ENCODE measurements at regions not wholly inside any gene's neighbourhood (a gene's known extent, or its start where the extent isn't known, plus 50 kb on each side); places are given as distances from the start of the nearest gene placed in this dataset.

DNA sequence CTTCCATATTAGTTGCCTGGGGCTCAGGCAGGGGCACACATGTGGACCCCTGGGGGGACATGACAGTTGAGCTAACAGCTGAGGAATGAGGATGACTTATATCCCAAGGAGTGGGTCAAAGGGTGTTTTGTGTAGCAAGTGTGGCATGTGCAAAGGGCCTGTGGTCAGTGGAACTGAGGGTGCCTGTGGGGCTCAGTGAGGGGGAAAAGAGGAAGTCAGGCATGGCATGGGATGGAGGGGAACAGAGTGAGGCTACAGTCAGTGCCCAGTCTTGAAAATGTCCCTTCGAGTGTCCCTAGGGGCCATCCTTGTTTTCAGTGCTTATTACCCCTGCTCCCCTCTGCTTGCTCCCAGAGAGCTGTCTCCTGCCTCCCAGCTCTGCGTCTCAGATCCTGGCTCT, 64.3 kb upstream of the CD99 start:
- peaks cover 31% of the 10 kb centered on the region for H3K9me3 Mint-ChIP-seq
- ATAC-seq: no peak
- CTCF ChIA-PET: no interaction called here
- peaks cover 8% of the 10 kb centered on the region for H3K4me1 Mint-ChIP-seq
- H3K4me3 Mint-ChIP-seq: no peak overlapping the region
- no peaks in the 10 kb centered on the region for H3K27me3 Mint-ChIP-seq (ENCODE audit: low read depth)
- TF ChIP-seq, protein P1, sequence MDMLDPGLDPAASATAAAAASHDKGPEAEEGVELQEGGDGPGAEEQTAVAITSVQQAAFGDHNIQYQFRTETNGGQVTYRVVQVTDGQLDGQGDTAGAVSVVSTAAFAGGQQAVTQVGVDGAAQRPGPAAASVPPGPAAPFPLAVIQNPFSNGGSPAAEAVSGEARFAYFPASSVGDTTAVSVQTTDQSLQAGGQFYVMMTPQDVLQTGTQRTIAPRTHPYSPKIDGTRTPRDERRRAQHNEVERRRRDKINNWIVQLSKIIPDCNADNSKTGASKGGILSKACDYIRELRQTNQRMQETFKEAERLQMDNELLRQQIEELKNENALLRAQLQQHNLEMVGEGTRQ (CRISPR knock-in tag; IDR thresholded peaks at IDR 0.05): no peak
- no peak for TF ChIP-seq KAT7 (CRISPR knock-in tag; IDR thresholded peaks at IDR 0.05; ENCODE audit: borderline replicate concordance)
- no peak for TF ChIP-seq TEAD4 (CRISPR knock-in tag; IDR thresholded peaks at IDR 0.05)
- TF ChIP-seq, protein P2, sequence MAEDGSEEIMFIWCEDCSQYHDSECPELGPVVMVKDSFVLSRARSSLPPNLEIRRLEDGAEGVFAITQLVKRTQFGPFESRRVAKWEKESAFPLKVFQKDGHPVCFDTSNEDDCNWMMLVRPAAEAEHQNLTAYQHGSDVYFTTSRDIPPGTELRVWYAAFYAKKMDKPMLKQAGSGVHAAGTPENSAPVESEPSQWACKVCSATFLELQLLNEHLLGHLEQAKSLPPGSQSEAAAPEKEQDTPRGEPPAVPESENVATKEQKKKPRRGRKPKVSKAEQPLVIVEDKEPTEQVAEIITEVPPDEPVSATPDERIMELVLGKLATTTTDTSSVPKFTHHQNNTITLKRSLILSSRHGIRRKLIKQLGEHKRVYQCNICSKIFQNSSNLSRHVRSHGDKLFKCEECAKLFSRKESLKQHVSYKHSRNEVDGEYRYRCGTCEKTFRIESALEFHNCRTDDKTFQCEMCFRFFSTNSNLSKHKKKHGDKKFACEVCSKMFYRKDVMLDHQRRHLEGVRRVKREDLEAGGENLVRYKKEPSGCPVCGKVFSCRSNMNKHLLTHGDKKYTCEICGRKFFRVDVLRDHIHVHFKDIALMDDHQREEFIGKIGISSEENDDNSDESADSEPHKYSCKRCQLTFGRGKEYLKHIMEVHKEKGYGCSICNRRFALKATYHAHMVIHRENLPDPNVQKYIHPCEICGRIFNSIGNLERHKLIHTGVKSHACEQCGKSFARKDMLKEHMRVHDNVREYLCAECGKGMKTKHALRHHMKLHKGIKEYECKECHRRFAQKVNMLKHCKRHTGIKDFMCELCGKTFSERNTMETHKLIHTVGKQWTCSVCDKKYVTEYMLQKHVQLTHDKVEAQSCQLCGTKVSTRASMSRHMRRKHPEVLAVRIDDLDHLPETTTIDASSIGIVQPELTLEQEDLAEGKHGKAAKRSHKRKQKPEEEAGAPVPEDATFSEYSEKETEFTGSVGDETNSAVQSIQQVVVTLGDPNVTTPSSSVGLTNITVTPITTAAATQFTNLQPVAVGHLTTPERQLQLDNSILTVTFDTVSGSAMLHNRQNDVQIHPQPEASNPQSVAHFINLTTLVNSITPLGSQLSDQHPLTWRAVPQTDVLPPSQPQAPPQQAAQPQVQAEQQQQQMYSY (CRISPR knock-in tag; IDR thresholded peaks at IDR 0.05): no peak
- TF ChIP-seq SOX15 (CRISPR knock-in tag; IDR thresholded peaks at IDR 0.05): no peak
- TF ChIP-seq, protein P3, sequence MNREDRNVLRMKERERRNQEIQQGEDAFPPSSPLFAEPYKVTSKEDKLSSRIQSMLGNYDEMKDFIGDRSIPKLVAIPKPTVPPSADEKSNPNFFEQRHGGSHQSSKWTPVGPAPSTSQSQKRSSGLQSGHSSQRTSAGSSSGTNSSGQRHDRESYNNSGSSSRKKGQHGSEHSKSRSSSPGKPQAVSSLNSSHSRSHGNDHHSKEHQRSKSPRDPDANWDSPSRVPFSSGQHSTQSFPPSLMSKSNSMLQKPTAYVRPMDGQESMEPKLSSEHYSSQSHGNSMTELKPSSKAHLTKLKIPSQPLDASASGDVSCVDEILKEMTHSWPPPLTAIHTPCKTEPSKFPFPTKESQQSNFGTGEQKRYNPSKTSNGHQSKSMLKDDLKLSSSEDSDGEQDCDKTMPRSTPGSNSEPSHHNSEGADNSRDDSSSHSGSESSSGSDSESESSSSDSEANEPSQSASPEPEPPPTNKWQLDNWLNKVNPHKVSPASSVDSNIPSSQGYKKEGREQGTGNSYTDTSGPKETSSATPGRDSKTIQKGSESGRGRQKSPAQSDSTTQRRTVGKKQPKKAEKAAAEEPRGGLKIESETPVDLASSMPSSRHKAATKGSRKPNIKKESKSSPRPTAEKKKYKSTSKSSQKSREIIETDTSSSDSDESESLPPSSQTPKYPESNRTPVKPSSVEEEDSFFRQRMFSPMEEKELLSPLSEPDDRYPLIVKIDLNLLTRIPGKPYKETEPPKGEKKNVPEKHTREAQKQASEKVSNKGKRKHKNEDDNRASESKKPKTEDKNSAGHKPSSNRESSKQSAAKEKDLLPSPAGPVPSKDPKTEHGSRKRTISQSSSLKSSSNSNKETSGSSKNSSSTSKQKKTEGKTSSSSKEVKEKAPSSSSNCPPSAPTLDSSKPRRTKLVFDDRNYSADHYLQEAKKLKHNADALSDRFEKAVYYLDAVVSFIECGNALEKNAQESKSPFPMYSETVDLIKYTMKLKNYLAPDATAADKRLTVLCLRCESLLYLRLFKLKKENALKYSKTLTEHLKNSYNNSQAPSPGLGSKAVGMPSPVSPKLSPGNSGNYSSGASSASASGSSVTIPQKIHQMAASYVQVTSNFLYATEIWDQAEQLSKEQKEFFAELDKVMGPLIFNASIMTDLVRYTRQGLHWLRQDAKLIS (CRISPR knock-in tag; IDR thresholded peaks at IDR 0.05; ENCODE audit: borderline replicate concordance): no peak
- TF ChIP-seq JAZF1 (CRISPR knock-in tag; IDR thresholded peaks at IDR 0.05): no peak
- TF ChIP-seq, protein P4, sequence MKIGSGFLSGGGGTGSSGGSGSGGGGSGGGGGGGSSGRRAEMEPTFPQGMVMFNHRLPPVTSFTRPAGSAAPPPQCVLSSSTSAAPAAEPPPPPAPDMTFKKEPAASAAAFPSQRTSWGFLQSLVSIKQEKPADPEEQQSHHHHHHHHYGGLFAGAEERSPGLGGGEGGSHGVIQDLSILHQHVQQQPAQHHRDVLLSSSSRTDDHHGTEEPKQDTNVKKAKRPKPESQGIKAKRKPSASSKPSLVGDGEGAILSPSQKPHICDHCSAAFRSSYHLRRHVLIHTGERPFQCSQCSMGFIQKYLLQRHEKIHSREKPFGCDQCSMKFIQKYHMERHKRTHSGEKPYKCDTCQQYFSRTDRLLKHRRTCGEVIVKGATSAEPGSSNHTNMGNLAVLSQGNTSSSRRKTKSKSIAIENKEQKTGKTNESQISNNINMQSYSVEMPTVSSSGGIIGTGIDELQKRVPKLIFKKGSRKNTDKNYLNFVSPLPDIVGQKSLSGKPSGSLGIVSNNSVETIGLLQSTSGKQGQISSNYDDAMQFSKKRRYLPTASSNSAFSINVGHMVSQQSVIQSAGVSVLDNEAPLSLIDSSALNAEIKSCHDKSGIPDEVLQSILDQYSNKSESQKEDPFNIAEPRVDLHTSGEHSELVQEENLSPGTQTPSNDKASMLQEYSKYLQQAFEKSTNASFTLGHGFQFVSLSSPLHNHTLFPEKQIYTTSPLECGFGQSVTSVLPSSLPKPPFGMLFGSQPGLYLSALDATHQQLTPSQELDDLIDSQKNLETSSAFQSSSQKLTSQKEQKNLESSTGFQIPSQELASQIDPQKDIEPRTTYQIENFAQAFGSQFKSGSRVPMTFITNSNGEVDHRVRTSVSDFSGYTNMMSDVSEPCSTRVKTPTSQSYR (CRISPR knock-in tag; IDR thresholded peaks at IDR 0.05): no peak
- TF ChIP-seq ZNF317 (CRISPR knock-in tag; IDR thresholded peaks at IDR 0.05; ENCODE audit: borderline replicate concordance, low read depth): no peak
- TF ChIP-seq ZNF423 (CRISPR knock-in tag; IDR thresholded peaks at IDR 0.05): no peak
- no peak overlapping the region for H3K27ac Mint-ChIP-seq
- POLR2A ChIA-PET: no interaction called here
- peaks cover 85% of the 10 kb centered on the region for H3K36me3 Mint-ChIP-seq
- DNase-seq (ENCODE audit: low spot score): no peak

DNA sequence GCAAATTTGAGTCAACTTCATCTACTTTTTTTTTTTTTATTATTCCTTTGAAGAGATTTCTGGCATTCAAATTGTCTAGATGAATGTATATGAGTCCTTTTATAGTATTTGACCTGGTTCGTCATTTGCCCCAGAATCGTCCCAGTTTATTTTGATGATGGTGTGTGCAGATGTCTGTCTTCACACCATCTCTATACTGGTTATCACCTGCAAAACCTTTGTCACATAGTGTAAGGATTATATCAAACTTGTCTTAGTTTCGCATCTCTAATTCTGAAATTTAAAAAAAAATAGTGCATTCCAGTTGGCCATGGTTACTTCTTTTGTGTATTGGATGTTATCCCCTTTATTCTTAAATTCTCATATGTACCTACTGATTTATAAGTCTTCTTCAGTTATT, 70.5 kb upstream of the CD99 start:
- DNase-seq (ENCODE audit: low spot score) (no peak), ATAC-seq (no peak)
- no peaks in the 10 kb centered on the region for H3K9me3 Mint-ChIP-seq
- no peak for TF ChIP-seq IRF2 (CRISPR knock-in tag; IDR thresholded peaks at IDR 0.05; ENCODE audit: borderline replicate concordance, low read depth)
- TF ChIP-seq, protein P5, sequence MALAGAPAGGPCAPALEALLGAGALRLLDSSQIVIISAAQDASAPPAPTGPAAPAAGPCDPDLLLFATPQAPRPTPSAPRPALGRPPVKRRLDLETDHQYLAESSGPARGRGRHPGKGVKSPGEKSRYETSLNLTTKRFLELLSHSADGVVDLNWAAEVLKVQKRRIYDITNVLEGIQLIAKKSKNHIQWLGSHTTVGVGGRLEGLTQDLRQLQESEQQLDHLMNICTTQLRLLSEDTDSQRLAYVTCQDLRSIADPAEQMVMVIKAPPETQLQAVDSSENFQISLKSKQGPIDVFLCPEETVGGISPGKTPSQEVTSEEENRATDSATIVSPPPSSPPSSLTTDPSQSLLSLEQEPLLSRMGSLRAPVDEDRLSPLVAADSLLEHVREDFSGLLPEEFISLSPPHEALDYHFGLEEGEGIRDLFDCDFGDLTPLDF (CRISPR knock-in tag; IDR thresholded peaks at IDR 0.05): no peak
- TF ChIP-seq, protein P6, sequence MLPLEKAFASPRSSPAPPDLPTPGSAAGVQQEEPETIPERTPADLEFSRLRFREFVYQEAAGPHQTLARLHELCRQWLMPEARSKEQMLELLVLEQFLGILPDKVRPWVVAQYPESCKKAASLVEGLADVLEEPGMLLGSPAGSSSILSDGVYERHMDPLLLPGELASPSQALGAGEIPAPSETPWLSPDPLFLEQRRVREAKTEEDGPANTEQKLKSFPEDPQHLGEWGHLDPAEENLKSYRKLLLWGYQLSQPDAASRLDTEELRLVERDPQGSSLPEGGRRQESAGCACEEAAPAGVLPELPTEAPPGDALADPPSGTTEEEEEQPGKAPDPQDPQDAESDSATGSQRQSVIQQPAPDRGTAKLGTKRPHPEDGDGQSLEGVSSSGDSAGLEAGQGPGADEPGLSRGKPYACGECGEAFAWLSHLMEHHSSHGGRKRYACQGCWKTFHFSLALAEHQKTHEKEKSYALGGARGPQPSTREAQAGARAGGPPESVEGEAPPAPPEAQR (CRISPR knock-in tag; IDR thresholded peaks at IDR 0.05): no peak
- TF ChIP-seq CREM (CRISPR knock-in tag; IDR thresholded peaks at IDR 0.05): no peak
- no peak for TF ChIP-seq GRHL2 (CRISPR knock-in tag; IDR thresholded peaks at IDR 0.05; ENCODE audit: insufficient replicate concordance, severe bottlenecking)
- TF ChIP-seq, protein P7, sequence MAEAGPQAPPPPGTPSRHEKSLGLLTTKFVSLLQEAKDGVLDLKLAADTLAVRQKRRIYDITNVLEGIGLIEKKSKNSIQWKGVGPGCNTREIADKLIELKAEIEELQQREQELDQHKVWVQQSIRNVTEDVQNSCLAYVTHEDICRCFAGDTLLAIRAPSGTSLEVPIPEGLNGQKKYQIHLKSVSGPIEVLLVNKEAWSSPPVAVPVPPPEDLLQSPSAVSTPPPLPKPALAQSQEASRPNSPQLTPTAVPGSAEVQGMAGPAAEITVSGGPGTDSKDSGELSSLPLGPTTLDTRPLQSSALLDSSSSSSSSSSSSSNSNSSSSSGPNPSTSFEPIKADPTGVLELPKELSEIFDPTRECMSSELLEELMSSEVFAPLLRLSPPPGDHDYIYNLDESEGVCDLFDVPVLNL (CRISPR knock-in tag; IDR thresholded peaks at IDR 0.05; ENCODE audit: borderline replicate concordance, low read depth): no peak
- no peak for TF ChIP-seq RORB (CRISPR knock-in tag; IDR thresholded peaks at IDR 0.05)
- no peak for TF ChIP-seq ZNF416 (CRISPR knock-in tag; IDR thresholded peaks at IDR 0.05)
- TF ChIP-seq, protein P8, sequence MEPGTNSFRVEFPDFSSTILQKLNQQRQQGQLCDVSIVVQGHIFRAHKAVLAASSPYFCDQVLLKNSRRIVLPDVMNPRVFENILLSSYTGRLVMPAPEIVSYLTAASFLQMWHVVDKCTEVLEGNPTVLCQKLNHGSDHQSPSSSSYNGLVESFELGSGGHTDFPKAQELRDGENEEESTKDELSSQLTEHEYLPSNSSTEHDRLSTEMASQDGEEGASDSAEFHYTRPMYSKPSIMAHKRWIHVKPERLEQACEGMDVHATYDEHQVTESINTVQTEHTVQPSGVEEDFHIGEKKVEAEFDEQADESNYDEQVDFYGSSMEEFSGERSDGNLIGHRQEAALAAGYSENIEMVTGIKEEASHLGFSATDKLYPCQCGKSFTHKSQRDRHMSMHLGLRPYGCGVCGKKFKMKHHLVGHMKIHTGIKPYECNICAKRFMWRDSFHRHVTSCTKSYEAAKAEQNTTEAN (CRISPR knock-in tag; IDR thresholded peaks at IDR 0.05): no peak
- TF ChIP-seq SOX15 (CRISPR knock-in tag; IDR thresholded peaks at IDR 0.05): no peak
- ChIA-PET POLR2A (no interaction called here), CTCF (no interaction called here)
- no peak overlapping the region for H3K4me3 Mint-ChIP-seq
- H3K27me3 Mint-ChIP-seq (ENCODE audit: low read depth): no peaks in the 10 kb centered on the region
- peaks cover 8% of the 10 kb centered on the region for H3K4me1 Mint-ChIP-seq
- H3K36me3 Mint-ChIP-seq: peaks cover 76% of the 10 kb centered on the region
- H3K27ac Mint-ChIP-seq: no peak overlapping the region

Measured in WTC11 (cell line).